Suprapubic skin (tissue), 4 donors: ENCODE measurements at regions not wholly inside any gene's neighbourhood (a gene's known extent, or its start where the extent isn't known, plus 50 kb on each side); places are given as distances from the start of the nearest gene placed in this dataset.

Source experiments
- DNase-seq, 2 donors: peaks; one replicate each; pipeline ENCODE4 v3.0.0-alpha.2; 2019; ENCODE audit warnings: low spot score in 2 of 2
- H3K27ac ChIP-seq: fragments of 200-600 bp; sonication (generic); one replicate; pipeline ENCODE4 v1.5.1; 2019
- H3K27me3 ChIP-seq: fragments of 200-600 bp; sonication (generic); one replicate; pipeline ENCODE4 v1.5.1; 2019
- H3K36me3 ChIP-seq: fragments of 200-600 bp; sonication (generic); one replicate; pipeline ENCODE4 v1.5.1; 2019
- H3K4me1 ChIP-seq: fragments of 200-600 bp; sonication (generic); one replicate; pipeline ENCODE4 v1.5.1; 2019
- H3K4me3 ChIP-seq: fragments of 200-600 bp; sonication (generic); one replicate; pipeline ENCODE4 v1.5.1; 2019; ENCODE audit warnings: mild to moderate bottlenecking
- H3K9me3 ChIP-seq: fragments of 200-600 bp; sonication (generic); one replicate; pipeline ENCODE4 v1.5.1; 2019
- EP300 ChIP-seq: sonication (generic); formaldehyde crosslinking; IDR thresholded peaks from one replicate; pipeline ENCODE4 v1.6.1; 2017; ENCODE audit warnings: antibody characterized with exemption
- POLR2A ChIP-seq, 2 donors: fragments of 450-650 bp; IDR thresholded peaks; one replicate each; pipeline ENCODE4 v1.6.1; 2017; ENCODE audit warnings: antibody characterized with exemption in 2 of 2, mild to moderate bottlenecking in 2 of 2, moderate library complexity in 2 of 2
- POLR2AphosphoS5 ChIP-seq, 3 donors: sonication (generic); formaldehyde crosslinking; IDR thresholded peaks; one replicate each; pipeline ENCODE4 v1.6.1; 2017; ENCODE audit warnings: antibody characterized with exemption in 3 of 3
- WGBS: methylation state at CpG from one replicate; pipeline ENCODE4 v1.1.5; 2018; 5-methylcytosine and 5-hydroxymethylcytosine counted together
- TF ChIP-seq, protein P1 (sequence below), 2 donors: fragments of 200-600 bp in 1 of 2; fragments of 450-650 bp in 1 of 2; sonication (generic) in 1 of 2; IDR thresholded peaks; one replicate each; pipeline ENCODE4 v1.5.1; 2016 to 2019; ENCODE audit warnings: antibody characterized with exemption in 2 of 2, mild to moderate bottlenecking in 1 of 2, moderate library complexity in 1 of 2

DNA sequence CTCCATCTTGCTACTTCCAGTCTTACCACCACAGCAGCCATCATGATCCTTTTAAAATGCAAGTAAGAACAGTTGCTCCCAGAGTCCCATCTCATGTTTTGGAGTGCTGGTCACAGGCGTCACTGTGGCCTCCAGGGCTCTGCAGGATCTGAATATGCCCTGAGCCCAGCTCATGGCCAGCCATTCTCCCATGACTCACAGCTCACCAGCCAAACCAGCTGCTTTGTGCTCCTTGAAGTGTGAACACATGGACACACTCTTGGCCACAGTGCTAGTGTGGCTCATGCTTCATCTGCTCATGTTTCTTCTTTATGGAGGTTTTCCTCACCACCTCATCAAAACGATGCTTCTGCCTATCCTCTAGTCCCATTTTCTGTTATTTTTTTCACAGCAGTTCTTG lies 466.5 kb downstream of the UQCRFS1 start:
- Histone ChIP-seq H3K9me3 (no peaks in the 10 kb centered on the region), H3K4me1 (no peaks in the 10 kb centered on the region), H3K4me3 (no peak overlapping the region), H3K36me3 (no peaks in the 10 kb centered on the region), H3K27ac (no peak overlapping the region), H3K27me3 (no peaks in the 10 kb centered on the region)
- DNase-seq: no peak
- TF ChIP-seq POLR2AphosphoS5 (IDR thresholded peaks at IDR 0.05): no peak
- no peak for TF ChIP-seq POLR2A (IDR thresholded peaks at IDR 0.05)
- no peak for TF ChIP-seq EP300
- TF ChIP-seq, protein P1, sequence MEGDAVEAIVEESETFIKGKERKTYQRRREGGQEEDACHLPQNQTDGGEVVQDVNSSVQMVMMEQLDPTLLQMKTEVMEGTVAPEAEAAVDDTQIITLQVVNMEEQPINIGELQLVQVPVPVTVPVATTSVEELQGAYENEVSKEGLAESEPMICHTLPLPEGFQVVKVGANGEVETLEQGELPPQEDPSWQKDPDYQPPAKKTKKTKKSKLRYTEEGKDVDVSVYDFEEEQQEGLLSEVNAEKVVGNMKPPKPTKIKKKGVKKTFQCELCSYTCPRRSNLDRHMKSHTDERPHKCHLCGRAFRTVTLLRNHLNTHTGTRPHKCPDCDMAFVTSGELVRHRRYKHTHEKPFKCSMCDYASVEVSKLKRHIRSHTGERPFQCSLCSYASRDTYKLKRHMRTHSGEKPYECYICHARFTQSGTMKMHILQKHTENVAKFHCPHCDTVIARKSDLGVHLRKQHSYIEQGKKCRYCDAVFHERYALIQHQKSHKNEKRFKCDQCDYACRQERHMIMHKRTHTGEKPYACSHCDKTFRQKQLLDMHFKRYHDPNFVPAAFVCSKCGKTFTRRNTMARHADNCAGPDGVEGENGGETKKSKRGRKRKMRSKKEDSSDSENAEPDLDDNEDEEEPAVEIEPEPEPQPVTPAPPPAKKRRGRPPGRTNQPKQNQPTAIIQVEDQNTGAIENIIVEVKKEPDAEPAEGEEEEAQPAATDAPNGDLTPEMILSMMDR (IDR thresholded peaks at IDR 0.05): no peak
- 79% methylated on average over 2 of the region's 2 CpGs for WGBS

DNA sequence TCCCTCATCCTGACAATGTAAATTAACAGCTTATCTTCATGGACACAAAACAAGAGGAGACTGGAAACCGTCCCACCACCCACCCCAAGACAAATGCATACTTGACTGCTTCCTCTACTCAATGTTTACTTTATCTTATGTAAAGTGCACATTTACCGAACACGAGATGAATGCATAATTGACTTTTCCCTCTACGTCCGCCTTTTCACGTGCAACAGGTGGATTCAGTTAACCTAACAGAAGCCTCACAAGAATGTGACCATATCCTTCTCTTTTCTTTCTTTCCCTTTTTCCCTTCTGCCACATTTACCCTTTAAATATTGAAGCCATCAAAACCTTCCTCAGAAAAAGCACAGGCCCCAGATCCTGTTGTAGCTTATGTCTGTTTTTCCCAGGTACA lies 468.0 kb downstream of the UQCRFS1 start:
- 81% methylated on average over 6 of the region's 6 CpGs for WGBS
- H3K27ac ChIP-seq: no peak overlapping the region
- H3K4me3 ChIP-seq: no peak overlapping the region
- H3K9me3 ChIP-seq: no peaks in the 10 kb centered on the region
- H3K36me3 ChIP-seq: no peaks in the 10 kb centered on the region
- TF ChIP-seq, protein P1 (IDR thresholded peaks at IDR 0.05): no peak
- TF ChIP-seq POLR2AphosphoS5 (IDR thresholded peaks at IDR 0.05) (no peak), POLR2A (IDR thresholded peaks at IDR 0.05) (no peak), EP300 (no peak)
- H3K27me3 ChIP-seq: no peaks in the 10 kb centered on the region
- no peaks in the 10 kb centered on the region for H3K4me1 ChIP-seq
- no peak for DNase-seq

DNA sequence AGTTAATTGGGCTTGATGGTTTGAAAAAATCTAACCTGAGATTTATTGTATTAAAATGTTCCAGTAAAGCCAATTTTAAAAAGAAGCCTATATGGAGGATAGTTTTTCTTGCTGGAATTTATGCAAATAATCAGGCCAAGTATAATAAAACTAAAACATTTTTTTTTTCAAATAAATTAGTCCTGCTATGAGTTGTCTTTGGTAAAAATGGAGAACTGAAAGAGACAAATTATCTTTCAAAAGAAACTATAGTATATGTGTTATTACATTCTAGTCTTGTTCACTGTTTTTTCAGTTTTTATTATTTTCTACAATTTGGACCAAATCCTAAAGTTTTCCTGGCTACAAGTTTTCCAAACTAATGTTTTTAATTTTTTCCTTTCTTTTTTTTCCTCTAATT lies 468.9 kb downstream of the UQCRFS1 start:
- H3K36me3 ChIP-seq: no peaks in the 10 kb centered on the region
- H3K4me3 ChIP-seq: no peak overlapping the region
- no peak overlapping the region for H3K27ac ChIP-seq
- H3K4me1 ChIP-seq: no peaks in the 10 kb centered on the region
- H3K9me3 ChIP-seq: no peaks in the 10 kb centered on the region
- TF ChIP-seq, protein P1 (IDR thresholded peaks at IDR 0.05): no peak
- TF ChIP-seq POLR2AphosphoS5 (IDR thresholded peaks at IDR 0.05): no peak
- no peaks in the 10 kb centered on the region for H3K27me3 ChIP-seq
- DNase-seq: no peak

DNA sequence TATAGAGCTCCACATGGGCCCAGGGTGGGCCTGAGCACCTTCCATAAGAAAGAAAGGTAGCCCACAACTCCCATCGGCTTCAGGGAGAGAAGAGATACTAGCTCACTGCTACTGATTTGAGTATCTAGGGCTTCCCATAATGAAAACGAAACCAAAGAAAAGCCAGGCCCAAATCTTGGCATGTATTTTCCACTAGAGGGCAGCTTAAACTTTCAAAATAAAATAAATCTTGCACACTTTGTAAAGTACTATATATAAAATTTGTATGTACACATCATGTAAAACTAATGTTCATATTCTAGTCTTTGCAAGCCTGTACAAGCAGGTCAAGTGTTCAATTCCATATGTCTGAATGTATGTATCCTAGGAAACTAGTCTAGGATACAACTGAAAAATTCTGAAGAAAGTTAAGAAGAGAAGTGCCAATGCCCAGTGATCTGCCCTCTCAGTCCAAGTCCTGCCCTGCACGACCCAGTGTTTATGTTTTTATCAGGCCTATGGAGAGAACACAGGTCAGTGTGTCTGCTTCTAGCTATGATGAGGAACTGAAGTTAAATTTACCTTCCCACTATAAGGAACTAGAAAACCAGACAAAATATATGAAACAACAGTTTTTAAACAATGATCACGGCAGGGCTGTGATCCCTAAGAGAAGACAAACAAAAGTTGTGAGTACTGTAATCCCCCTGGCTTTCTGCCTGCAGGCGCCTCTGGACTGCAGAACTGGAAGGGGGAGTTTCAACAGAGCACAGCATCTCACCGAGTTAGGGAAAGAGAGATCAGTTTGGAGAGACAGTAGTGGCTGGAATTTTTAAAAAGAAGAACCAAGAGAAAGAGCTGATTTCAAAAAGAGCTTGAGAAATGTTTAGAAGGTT lies 475.7 kb downstream of the UQCRFS1 start:
- Histone ChIP-seq H3K27ac (no peak overlapping the region), H3K4me3 (no peak overlapping the region), H3K27me3 (no peaks in the 10 kb centered on the region), H3K36me3 (no peaks in the 10 kb centered on the region), H3K9me3 (no peaks in the 10 kb centered on the region), H3K4me1 (peaks cover 8% of the 10 kb centered on the region)
- DNase-seq: no peak
- WGBS: 19% methylated on average over 6 of the region's 6 CpGs
- TF ChIP-seq POLR2A (IDR thresholded peaks at IDR 0.05) (no peak), POLR2AphosphoS5 (IDR thresholded peaks at IDR 0.05) (no peak), EP300 (no peak)
- TF ChIP-seq, protein P1 (IDR thresholded peaks at IDR 0.05): peak in 1 of 2 donors; percentile 38

DNA sequence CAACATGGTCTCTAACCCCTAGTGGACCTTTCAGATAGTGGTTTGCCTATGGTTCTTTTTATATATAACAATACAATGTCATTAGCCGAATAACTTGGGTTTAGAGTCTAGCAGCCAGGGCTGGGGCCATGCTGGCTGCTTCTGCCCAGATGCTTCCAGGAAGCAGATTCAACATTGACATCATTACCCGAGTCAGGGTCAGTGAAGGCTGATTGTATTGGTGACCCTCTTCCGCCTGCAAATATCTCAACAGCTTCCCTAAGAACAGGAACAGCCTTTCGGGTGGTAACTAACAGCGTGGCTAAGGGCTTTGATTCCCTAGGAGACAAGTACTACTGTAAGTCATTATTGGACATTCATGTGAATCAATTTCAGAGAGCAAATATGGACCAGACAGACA lies 476.4 kb downstream of the UQCRFS1 start:
- Histone ChIP-seq H3K27ac (no peak overlapping the region), H3K4me3 (no peak overlapping the region), H3K36me3 (no peaks in the 10 kb centered on the region), H3K9me3 (no peaks in the 10 kb centered on the region), H3K27me3 (no peaks in the 10 kb centered on the region), H3K4me1 (peaks cover 8% of the 10 kb centered on the region)
- 90% methylated on average over 5 of the region's 5 CpGs for WGBS
- TF ChIP-seq POLR2AphosphoS5 (IDR thresholded peaks at IDR 0.05): no peak
- TF ChIP-seq EP300: no peak
- TF ChIP-seq, protein P1 (IDR thresholded peaks at IDR 0.05): no peak
- no peak for TF ChIP-seq POLR2A (IDR thresholded peaks at IDR 0.05)
- DNase-seq: no peak
